Neural progenitor cell (in vitro differentiated cells): ENCODE measurements at regions not wholly inside any gene's neighbourhood (a gene's known extent, or its start where the extent isn't known, plus 50 kb on each side); places are given as distances from the start of the nearest gene placed in this dataset.
A peak's percentile ranks its signal among the peaks of the same experiment; 100 is the strongest.

Experiments used
- DNase-seq: peaks from one replicate; pipeline ENCODE4 v3.0.0-alpha.2; 2016; ENCODE audit warnings: low spot score
- H2AFZ ChIP-seq: fragments of 200-600 bp; sonication (generic); replicated peaks from 2 replicates; pipeline ENCODE4 v1.6.1; 2016; ENCODE audit warnings: antibody characterized with exemption
- H3F3A ChIP-seq: fragments of 200-600 bp; sonication (generic); 2 replicates; pipeline ENCODE4 v1.6.1; 2016; ENCODE audit warnings: antibody characterized with exemption, low read depth
- H3K27ac ChIP-seq: fragments of 200-600 bp; sonication (generic); 2 replicates; pipeline ENCODE4 v1.5.1; 2016; ENCODE audit warnings: mild to moderate bottlenecking
- H3K27me3 ChIP-seq: fragments of 200-600 bp; sonication (generic); 2 replicates; pipeline ENCODE4 v1.6.1; 2016; ENCODE audit warnings: mild to moderate bottlenecking, moderate library complexity
- H3K36me3 ChIP-seq: fragments of 200-600 bp; sonication (generic); 2 replicates; pipeline ENCODE4 v1.5.1; 2016
- H3K4me1 ChIP-seq: fragments of 200-600 bp; sonication (generic); 2 replicates; pipeline ENCODE4 v1.6.1; 2016; ENCODE audit warnings: mixed run types
- H3K4me2 ChIP-seq: fragments of 200-600 bp; sonication (generic); 2 replicates; pipeline ENCODE4 v1.6.1; 2016
- H3K4me3 ChIP-seq: fragments of 200-600 bp; sonication (generic); 2 replicates; pipeline ENCODE4 v1.5.1; 2016
- H3K79me2 ChIP-seq: fragments of 200-600 bp; sonication (generic); 2 replicates; pipeline ENCODE4 v1.6.1; 2016; ENCODE audit warnings: low read depth
- H3K9ac ChIP-seq: fragments of 200-600 bp; sonication (generic); 2 replicates; pipeline ENCODE4 v1.6.1; 2016
- H3K9me3 ChIP-seq: fragments of 200-600 bp; sonication (generic); 2 replicates; pipeline ENCODE4 v1.5.1; 2016; ENCODE audit warnings: low read depth
- H4K20me1 ChIP-seq: fragments of 200-600 bp; sonication (generic); 2 replicates; pipeline ENCODE4 v1.6.1; 2016; ENCODE audit warnings: low read depth
- H3K27ac Mint-ChIP-seq: 3 replicates; pipeline ENCODE4 v1.8.0; 2021; ENCODE audit warnings: mixed read lengths
- H3K27me3 Mint-ChIP-seq: 2 replicates; pipeline ENCODE4 v1.8.0; 2022; ENCODE audit warnings: low read depth, mild to moderate bottlenecking, inconsistent platforms, moderate library complexity, mixed read lengths; ENCODE audit not compliant: insufficient read depth
- H3K36me3 Mint-ChIP-seq: 3 replicates; pipeline ENCODE4 v1.8.0; 2021; ENCODE audit warnings: mixed read lengths
- H3K4me1 Mint-ChIP-seq: 3 replicates; pipeline ENCODE4 v1.8.0; 2021; ENCODE audit warnings: mixed read lengths
- H3K4me3 Mint-ChIP-seq: 3 replicates; pipeline ENCODE4 v1.8.0; 2021; ENCODE audit warnings: mild to moderate bottlenecking, moderate library complexity, mixed read lengths
- H3K9me3 Mint-ChIP-seq: 3 replicates; pipeline ENCODE4 v1.8.0; 2020; ENCODE audit warnings: mixed read lengths
- EZH2 ChIP-seq: fragments of 200-600 bp; sonication (generic); IDR thresholded peaks from 2 replicates; pipeline ENCODE4 v1.6.1; 2017; ENCODE audit warnings: antibody characterized with exemption, mild to moderate bottlenecking, moderate library complexity
- EZH2phosphoT487 ChIP-seq: fragments of 200-600 bp; sonication (generic); IDR thresholded peaks from 2 replicates; pipeline ENCODE4 v1.6.1; 2017; ENCODE audit warnings: antibody characterized with exemption
- TF ChIP-seq, protein P1 (sequence below): fragments of 200-600 bp; sonication (generic); IDR thresholded peaks from 2 replicates; pipeline ENCODE4 v1.5.1; 2017; ENCODE audit warnings: antibody characterized with exemption, mild to moderate bottlenecking

DNA sequence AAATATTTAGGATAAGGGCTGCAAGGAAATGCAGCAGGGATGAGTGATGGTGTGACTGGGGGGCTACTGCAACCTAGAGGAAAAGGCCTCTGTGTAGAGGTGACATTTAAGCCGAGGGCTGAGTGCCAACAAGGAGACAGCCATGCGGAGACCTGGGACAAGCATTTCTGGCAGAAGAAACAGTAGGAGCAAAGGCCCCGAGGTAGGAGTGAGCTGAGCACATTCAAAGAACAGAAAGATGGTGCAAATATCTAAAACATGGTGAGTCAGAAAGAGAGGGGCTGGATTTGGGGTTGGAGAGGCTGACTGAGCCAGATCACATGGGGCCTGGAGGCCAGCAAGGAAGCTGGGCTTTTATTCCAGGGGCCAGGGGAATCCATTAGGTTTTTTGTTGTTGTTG lies 55.1 kb upstream of the INCENP start:
- H3F3A ChIP-seq, result peaks cover 5% of the 10 kb centered on the region
- H2AFZ ChIP-seq, result no peak overlapping the region
- no peaks in the 10 kb centered on the region for H3K9me3 ChIP-seq
- Mint-ChIP-seq H3K4me3 (peak overlapping the region; percentile 8), H3K9me3 (peaks cover 2% of the 10 kb centered on the region), H3K27me3 (peaks cover 7% of the 10 kb centered on the region), H3K36me3 (no peaks in the 10 kb centered on the region), H3K27ac (peak overlapping the region; percentile 36), H3K4me1 (peaks cover 16% of the 10 kb centered on the region)
- TF ChIP-seq EZH2 (no peak), EZH2phosphoT487 (no peak)
- TF ChIP-seq, protein P1, sequence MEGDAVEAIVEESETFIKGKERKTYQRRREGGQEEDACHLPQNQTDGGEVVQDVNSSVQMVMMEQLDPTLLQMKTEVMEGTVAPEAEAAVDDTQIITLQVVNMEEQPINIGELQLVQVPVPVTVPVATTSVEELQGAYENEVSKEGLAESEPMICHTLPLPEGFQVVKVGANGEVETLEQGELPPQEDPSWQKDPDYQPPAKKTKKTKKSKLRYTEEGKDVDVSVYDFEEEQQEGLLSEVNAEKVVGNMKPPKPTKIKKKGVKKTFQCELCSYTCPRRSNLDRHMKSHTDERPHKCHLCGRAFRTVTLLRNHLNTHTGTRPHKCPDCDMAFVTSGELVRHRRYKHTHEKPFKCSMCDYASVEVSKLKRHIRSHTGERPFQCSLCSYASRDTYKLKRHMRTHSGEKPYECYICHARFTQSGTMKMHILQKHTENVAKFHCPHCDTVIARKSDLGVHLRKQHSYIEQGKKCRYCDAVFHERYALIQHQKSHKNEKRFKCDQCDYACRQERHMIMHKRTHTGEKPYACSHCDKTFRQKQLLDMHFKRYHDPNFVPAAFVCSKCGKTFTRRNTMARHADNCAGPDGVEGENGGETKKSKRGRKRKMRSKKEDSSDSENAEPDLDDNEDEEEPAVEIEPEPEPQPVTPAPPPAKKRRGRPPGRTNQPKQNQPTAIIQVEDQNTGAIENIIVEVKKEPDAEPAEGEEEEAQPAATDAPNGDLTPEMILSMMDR, result no peak
- no peak overlapping the region for H3K9ac ChIP-seq
- H3K36me3 ChIP-seq, result no peaks in the 10 kb centered on the region
- no peaks in the 10 kb centered on the region for H4K20me1 ChIP-seq
- H3K79me2 ChIP-seq, result no peaks in the 10 kb centered on the region
- no peak overlapping the region for H3K4me2 ChIP-seq
- no peak overlapping the region for H3K4me3 ChIP-seq
- no peak overlapping the region for H3K27ac ChIP-seq
- no peak for DNase-seq
- H3K4me1 ChIP-seq, result peaks cover 6% of the 10 kb centered on the region
- H3K27me3 ChIP-seq, result no peaks in the 10 kb centered on the region

DNA sequence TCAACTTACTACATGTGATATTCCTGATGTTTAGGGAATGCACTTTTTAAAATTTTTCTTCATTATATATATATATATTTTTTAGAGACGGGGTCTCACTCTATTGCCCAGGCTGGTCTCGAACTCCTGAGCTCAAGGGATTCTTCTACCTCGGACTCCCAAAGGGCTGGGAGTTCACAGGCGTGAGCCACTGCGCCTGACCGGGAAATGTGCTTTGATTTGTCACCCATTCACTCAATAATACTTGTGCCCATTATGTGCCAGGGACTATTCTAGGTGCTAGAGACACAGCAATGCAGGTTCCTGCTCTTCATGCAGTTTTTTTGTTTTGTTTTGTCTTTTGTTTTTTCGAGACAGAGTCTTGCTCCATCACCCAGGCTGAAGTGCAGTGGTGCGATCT lies 56.1 kb upstream of the INCENP start:
- H3K27ac ChIP-seq, result no peak overlapping the region
- peaks cover 5% of the 10 kb centered on the region for H3F3A ChIP-seq
- H3K9me3 Mint-ChIP-seq, result peaks cover 2% of the 10 kb centered on the region
- DNase-seq, result no peak
- H3K4me2 ChIP-seq, result no peak overlapping the region
- H3K27me3 Mint-ChIP-seq, result peaks cover 5% of the 10 kb centered on the region
- no peak overlapping the region for H3K4me3 ChIP-seq
- H3K27me3 ChIP-seq, result no peaks in the 10 kb centered on the region
- peaks cover 16% of the 10 kb centered on the region for H3K4me1 Mint-ChIP-seq
- peaks cover 6% of the 10 kb centered on the region for H3K4me1 ChIP-seq
- TF ChIP-seq EZH2phosphoT487 (no peak), EZH2 (no peak)
- TF ChIP-seq, protein P1, result no peak
- no peaks in the 10 kb centered on the region for H3K36me3 Mint-ChIP-seq
- no peak overlapping the region for H3K4me3 Mint-ChIP-seq
- no peak overlapping the region for H3K9ac ChIP-seq
- no peaks in the 10 kb centered on the region for H3K9me3 ChIP-seq
- no peaks in the 10 kb centered on the region for H3K36me3 ChIP-seq
- no peak overlapping the region for H3K27ac Mint-ChIP-seq
- H2AFZ ChIP-seq, result no peak overlapping the region
- no peaks in the 10 kb centered on the region for H4K20me1 ChIP-seq
- H3K79me2 ChIP-seq, result no peaks in the 10 kb centered on the region

DNA sequence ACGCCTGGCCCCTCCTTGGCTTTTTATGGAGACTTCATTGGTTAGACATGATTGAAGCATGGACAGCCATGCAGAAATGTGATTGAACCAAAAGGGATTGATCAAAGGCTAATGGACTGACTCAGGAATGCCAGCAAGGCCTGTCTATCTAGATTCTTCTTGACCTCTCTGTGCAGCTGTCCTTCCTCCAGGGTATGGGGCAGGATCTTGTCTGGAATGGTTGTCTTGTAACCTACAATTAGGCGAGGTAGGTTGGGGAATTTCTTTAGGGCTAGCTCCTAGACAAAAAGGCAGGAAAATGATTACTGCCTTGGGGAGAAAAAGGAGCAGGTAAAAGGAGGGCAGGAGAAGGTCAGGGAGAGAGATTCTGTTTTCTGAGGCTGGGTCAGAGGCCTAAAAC lies 59.6 kb upstream of the INCENP start:
- no peak overlapping the region for H2AFZ ChIP-seq
- H3K27ac Mint-ChIP-seq, result no peak overlapping the region
- H3K36me3 Mint-ChIP-seq, result no peaks in the 10 kb centered on the region
- peaks cover 10% of the 10 kb centered on the region for H3K4me1 Mint-ChIP-seq
- H3K36me3 ChIP-seq, result no peaks in the 10 kb centered on the region
- no peaks in the 10 kb centered on the region for H3K27me3 ChIP-seq
- H3K27me3 Mint-ChIP-seq, result peaks cover 5% of the 10 kb centered on the region
- TF ChIP-seq EZH2phosphoT487 (no peak), EZH2 (no peak)
- TF ChIP-seq, protein P1, result no peak
- no peak overlapping the region for H3K4me2 ChIP-seq
- no peak overlapping the region for H3K4me3 Mint-ChIP-seq
- H3K9me3 ChIP-seq, result no peaks in the 10 kb centered on the region
- no peaks in the 10 kb centered on the region for H3K79me2 ChIP-seq
- H3K27ac ChIP-seq, result no peak overlapping the region
- no peak overlapping the region for H3K4me3 ChIP-seq
- H3K4me1 ChIP-seq, result no peaks in the 10 kb centered on the region
- H4K20me1 ChIP-seq, result no peaks in the 10 kb centered on the region
- no peaks in the 10 kb centered on the region for H3F3A ChIP-seq
- no peak overlapping the region for H3K9ac ChIP-seq
- no peak for DNase-seq
- H3K9me3 Mint-ChIP-seq, result peaks cover 2% of the 10 kb centered on the region
